Caco-2 (cell line): ENCODE measurements at regions not wholly inside any gene's neighbourhood (a gene's known extent, or its start where the extent isn't known, plus 50 kb on each side); places are given as distances from the start of the nearest gene placed in this dataset.

Experiments
- BruUV-seq: library from RNA; stranded (reverse); fragments of 400-500 nt; replicated peaks from 2 replicates; lab custom pipeline; 2021; lab: Mats Ljungman, UMichigan
- CTCF ChIA-PET: fragments of 300-600 bp; sonication (Branson Sonifier 250); formaldehyde crosslinking; loops from one replicate; lab custom pipeline; 2022; ENCODE audit warnings: antibody characterized with exemption; lab: Charles Lee
- POLR2A ChIA-PET: fragments of 300-600 bp; sonication (Branson Sonifier 250); formaldehyde crosslinking; loops from one replicate; lab custom pipeline; 2022; ENCODE audit warnings: antibody characterized with exemption; lab: Charles Lee
- DNase-seq, 2 experiments: peaks; one replicate each; pipeline versions ENCODE4 v3.0.0 to v3.0.0-alpha.2; 2020 to 2022
- H3K27me3 ChIP-seq: replicated peaks from 2 replicates; pipeline ENCODE4 v1.6.0; 2011; ENCODE audit warnings: low read length; ENCODE audit not compliant: control insufficient read depth, insufficient read depth
- H3K36me3 ChIP-seq: 2 replicates; pipeline ENCODE4 v1.5.1; 2011; ENCODE audit warnings: low read length; ENCODE audit not compliant: control insufficient read depth, insufficient read depth
- H3K4me1 ChIP-seq: fragments of 250-450 bp; sonication (Bioruptor Pico); 2 replicates; pipeline ENCODE4 v1.5.1; 2020; ENCODE audit warnings: mild to moderate bottlenecking
- H3K4me3 ChIP-seq: 2 replicates; pipeline ENCODE4 v1.5.1; 2011; ENCODE audit warnings: low read depth, mild to moderate bottlenecking, control low read depth, low read length
- H3K9me3 ChIP-seq: fragments of 250-450 bp; sonication (Bioruptor Pico); 2 replicates; pipeline ENCODE4 v1.5.1; 2020; ENCODE audit warnings: mild to moderate bottlenecking, moderate library complexity
- H3K27ac Mint-ChIP-seq: one replicate; pipeline ENCODE4 v1.8.0; 2022; ENCODE audit warnings: mixed read lengths; ENCODE audit not compliant: unreplicated experiment
- H3K27me3 Mint-ChIP-seq: one replicate; pipeline ENCODE4 v1.8.0; 2022; ENCODE audit warnings: mixed read lengths; ENCODE audit not compliant: insufficient read depth, unreplicated experiment
- H3K36me3 Mint-ChIP-seq: one replicate; pipeline ENCODE4 v1.8.0; 2022; ENCODE audit warnings: mild to moderate bottlenecking, mixed read lengths; ENCODE audit not compliant: insufficient read depth, unreplicated experiment
- H3K4me1 Mint-ChIP-seq: one replicate; pipeline ENCODE4 v1.8.0; 2022; ENCODE audit warnings: low read depth, mixed read lengths; ENCODE audit not compliant: unreplicated experiment
- H3K4me3 Mint-ChIP-seq: one replicate; pipeline ENCODE4 v1.8.0; 2022; ENCODE audit warnings: mild to moderate bottlenecking, moderate library complexity, mixed read lengths; ENCODE audit not compliant: unreplicated experiment
- H3K9me3 Mint-ChIP-seq: one replicate; pipeline ENCODE4 v1.8.0; 2022; ENCODE audit warnings: mixed read lengths; ENCODE audit not compliant: unreplicated experiment
- CTCF ChIP-seq, 2 experiments: fragments of 200-600 bp in 1 of 2; IDR thresholded peaks; 1 replicate in 1 of 2; 2 replicates in 1 of 2; pipeline versions ENCODE4 v1.5.1 to v1.8.0; 2011 to 2022; ENCODE audit warnings: antibody characterized with exemption in 1 of 2, control low read depth in 1 of 2, inconsistent platforms in 1 of 2, low read depth in 1 of 2, low read length in 1 of 2, mild to moderate bottlenecking in 1 of 2, moderate library complexity in 1 of 2; ENCODE audit not compliant: insufficient read depth in 1 of 2, severe bottlenecking in 1 of 2, unreplicated experiment in 1 of 2
- intact Hi-C: fragments of 100-400 bp; cut with micrococcal nuclease; formaldehyde crosslinking; loops from one replicate; pipeline ENCODE4 v1.10.0; 2022; ENCODE audit not compliant: unreplicated experiment

- H3K4me3 Mint-ChIP-seq, result no peak overlapping the region
- Histone ChIP-seq H3K36me3 (no peaks in the 10 kb centered on the region), H3K9me3 (no peaks in the 10 kb centered on the region), H3K27me3 (no peaks in the 10 kb centered on the region), H3K4me1 (no peaks in the 10 kb centered on the region), H3K4me3 (no peak overlapping the region)
- ChIA-PET CTCF (no interaction called here), POLR2A (no interaction called here)
- no TSS peak for BruUV-seq
- TF ChIP-seq CTCF (IDR thresholded peaks at IDR 0.05; ENCODE audit: insufficient read depth in 1 of 2, low read depth in 1 of 2, low read length in 1 of 2, severe bottlenecking in 1 of 2, unreplicated experiment in 1 of 2), result no peak
- no peak for DNase-seq
- no peaks in the 10 kb centered on the region for H3K4me1 Mint-ChIP-seq
- H3K36me3 Mint-ChIP-seq, result no peaks in the 10 kb centered on the region
- H3K9me3 Mint-ChIP-seq, result no peaks in the 10 kb centered on the region
- intact Hi-C loops, result no loop called here
- H3K27me3 Mint-ChIP-seq, result peaks cover 7% of the 10 kb centered on the region
- no peak overlapping the region for H3K27ac Mint-ChIP-seq
These were observed 342.6 kb downstream of the SATB2 start for GRCh38 chr2:199115169-199115568.

GRCh38 chr2:199113111-199113510, 344.6 kb downstream of the SATB2 start:
- no peak for TF ChIP-seq CTCF (IDR thresholded peaks at IDR 0.05; ENCODE audit: insufficient read depth in 1 of 2, low read depth in 1 of 2, low read length in 1 of 2, severe bottlenecking in 1 of 2, unreplicated experiment in 1 of 2)
- CTCF ChIA-PET, result no interaction called here
- H3K27ac Mint-ChIP-seq, result no peak overlapping the region
- no peaks in the 10 kb centered on the region for H3K36me3 ChIP-seq
- intact Hi-C loops, result no loop called here
- no peak overlapping the region for H3K4me3 Mint-ChIP-seq
- DNase-seq, result no peak
- H3K27me3 Mint-ChIP-seq, result peaks cover 7% of the 10 kb centered on the region
- no peaks in the 10 kb centered on the region for H3K4me1 ChIP-seq
- H3K4me1 Mint-ChIP-seq, result no peaks in the 10 kb centered on the region
- BruUV-seq, result no TSS peak
- no peaks in the 10 kb centered on the region for H3K36me3 Mint-ChIP-seq
- no peaks in the 10 kb centered on the region for H3K9me3 ChIP-seq
- no peaks in the 10 kb centered on the region for H3K9me3 Mint-ChIP-seq
- POLR2A ChIA-PET, result no interaction called here
- no peak overlapping the region for H3K4me3 ChIP-seq
- no peaks in the 10 kb centered on the region for H3K27me3 ChIP-seq

- Mint-ChIP-seq H3K27me3 (peaks cover 10% of the 10 kb centered on the region), H3K9me3 (no peaks in the 10 kb centered on the region), H3K27ac (no peak overlapping the region), H3K4me3 (no peak overlapping the region), H3K4me1 (no peaks in the 10 kb centered on the region), H3K36me3 (no peaks in the 10 kb centered on the region)
- Histone ChIP-seq H3K9me3 (no peaks in the 10 kb centered on the region), H3K36me3 (no peaks in the 10 kb centered on the region), H3K4me3 (no peak overlapping the region), H3K4me1 (no peaks in the 10 kb centered on the region), H3K27me3 (no peaks in the 10 kb centered on the region)
- ChIA-PET CTCF (no interaction called here), POLR2A (no interaction called here)
- DNase-seq, result no peak
- no TSS peak for BruUV-seq
- TF ChIP-seq CTCF (IDR thresholded peaks at IDR 0.05; ENCODE audit: insufficient read depth in 1 of 2, low read depth in 1 of 2, low read length in 1 of 2, severe bottlenecking in 1 of 2, unreplicated experiment in 1 of 2), result no peak
- intact Hi-C loops, result no loop called here
These were observed 346.3 kb downstream of the SATB2 start for GRCh38 chr2:199111458-199111857.
